Keratinocyte (primary cell): ENCODE measurements at regions not wholly inside any gene's neighbourhood (a gene's known extent, or its start where the extent isn't known, plus 50 kb on each side); places are given as distances from the start of the nearest gene placed in this dataset.

Experiments
- DNase-seq: peaks from one replicate; pipeline ENCODE4 v3.0.0-alpha.2; 2011; ENCODE audit warnings: low read depth, missing footprints, low spot score
- FAIRE-seq: peaks from 2 replicates; lab custom pipeline; 2011; peaks lifted over from hg19 to GRCh38; lab: Jason Lieb, UNC
- H2AFZ ChIP-seq: 2 replicates; pipeline ENCODE4 v1.6.0; 2012; ENCODE audit warnings: low read length, control low read depth, inconsistent platforms; ENCODE audit not compliant: control insufficient read depth
- H3K27ac ChIP-seq: 2 replicates; pipeline ENCODE4 v1.5.1; 2011; ENCODE audit warnings: low read length; ENCODE audit not compliant: control insufficient read depth, insufficient read depth
- H3K27me3 ChIP-seq: 3 replicates; pipeline ENCODE4 v1.6.0; 2011; ENCODE audit warnings: low read length; ENCODE audit not compliant: control insufficient read depth, insufficient read depth; ENCODE audit errors: extremely low read depth
- H3K36me3 ChIP-seq, 2 experiments: 2 replicates in 1 of 2; 3 replicates in 1 of 2; pipeline ENCODE4 v1.5.1; 2011; ENCODE audit warnings: low read length in 2 of 2, mild to moderate bottlenecking in 1 of 2; ENCODE audit not compliant: control insufficient read depth in 2 of 2, insufficient read depth in 2 of 2; ENCODE audit errors: extremely low read depth in 1 of 2
- H3K4me1 ChIP-seq: 3 replicates; pipeline ENCODE4 v1.5.1; 2011; ENCODE audit warnings: low read length; ENCODE audit not compliant: control insufficient read depth, insufficient read depth; ENCODE audit errors: extremely low read depth
- H3K4me2 ChIP-seq: 3 replicates; pipeline ENCODE4 v1.6.0; 2011; ENCODE audit warnings: low read depth, low read length; ENCODE audit not compliant: control insufficient read depth, insufficient read depth; ENCODE audit errors: extremely low read depth
- H3K4me3 ChIP-seq, 3 experiments: fragments of 200-600 bp in 1 of 3; sonication (generic) in 1 of 3; 2 replicates in 2 of 3; 3 replicates in 1 of 3; pipeline ENCODE4 v1.5.1; 2011 to 2016; ENCODE audit warnings: low read length in 3 of 3, mild to moderate bottlenecking in 3 of 3, control low read depth in 2 of 3, inconsistent platforms in 1 of 3, low read depth in 1 of 3, mixed read lengths in 1 of 3, mixed run types in 1 of 3, moderate library complexity in 1 of 3; ENCODE audit not compliant: control insufficient read depth in 2 of 3, insufficient read depth in 2 of 3; ENCODE audit errors: extremely low read depth in 1 of 3
- H3K79me2 ChIP-seq: 2 replicates; pipeline ENCODE4 v1.6.0; 2012; ENCODE audit warnings: low read length; ENCODE audit not compliant: control insufficient read depth, insufficient read depth
- H3K9ac ChIP-seq: 3 replicates; pipeline ENCODE4 v1.6.0; 2011; ENCODE audit warnings: low read length; ENCODE audit not compliant: control insufficient read depth, insufficient read depth; ENCODE audit errors: extremely low read depth
- H3K9me1 ChIP-seq: 3 replicates; pipeline ENCODE4 v1.6.0; 2011; ENCODE audit warnings: low read length; ENCODE audit not compliant: control insufficient read depth, insufficient read depth; ENCODE audit errors: extremely low read depth
- H3K9me3 ChIP-seq: 2 replicates; pipeline ENCODE4 v1.5.1; 2012; ENCODE audit warnings: low read depth, low read length; ENCODE audit not compliant: control insufficient read depth
- H4K20me1 ChIP-seq: 3 replicates; pipeline ENCODE4 v1.6.0; 2011; ENCODE audit warnings: low read length; ENCODE audit not compliant: control insufficient read depth, insufficient read depth; ENCODE audit errors: extremely low read depth
- EZH2 ChIP-seq: IDR thresholded peaks from one replicate; pipeline ENCODE4 v1.6.1; 2012; ENCODE audit warnings: inconsistent platforms, mild to moderate bottlenecking, low read length, moderate library complexity
- dilution Hi-C: fragments of 300-500 bp; cut with MboI; formaldehyde crosslinking; loops from one replicate; pipeline ENCODE4 v1.7.0; 2020; ENCODE audit warnings: low sequenced_read_pairs; ENCODE audit not compliant: extremely low pct_ligation_motif_present
- TF ChIP-seq, protein P1 (sequence below), 3 experiments: IDR thresholded peaks in 1 of 3; conservative IDR thresholded peaks in 1 of 3; optimal IDR thresholded peaks in 1 of 3; 2 replicates in 2 of 3; 3 replicates in 1 of 3; pipeline versions ENCODE3 to v1.5.1; 2011; ENCODE audit warnings: low read length in 3 of 3, mild to moderate bottlenecking in 3 of 3, moderate library complexity in 2 of 3, control low read depth in 1 of 3, inconsistent platforms in 1 of 3; ENCODE audit not compliant: insufficient read depth in 2 of 3; ENCODE audit errors: extremely low read depth in 1 of 3

DNA sequence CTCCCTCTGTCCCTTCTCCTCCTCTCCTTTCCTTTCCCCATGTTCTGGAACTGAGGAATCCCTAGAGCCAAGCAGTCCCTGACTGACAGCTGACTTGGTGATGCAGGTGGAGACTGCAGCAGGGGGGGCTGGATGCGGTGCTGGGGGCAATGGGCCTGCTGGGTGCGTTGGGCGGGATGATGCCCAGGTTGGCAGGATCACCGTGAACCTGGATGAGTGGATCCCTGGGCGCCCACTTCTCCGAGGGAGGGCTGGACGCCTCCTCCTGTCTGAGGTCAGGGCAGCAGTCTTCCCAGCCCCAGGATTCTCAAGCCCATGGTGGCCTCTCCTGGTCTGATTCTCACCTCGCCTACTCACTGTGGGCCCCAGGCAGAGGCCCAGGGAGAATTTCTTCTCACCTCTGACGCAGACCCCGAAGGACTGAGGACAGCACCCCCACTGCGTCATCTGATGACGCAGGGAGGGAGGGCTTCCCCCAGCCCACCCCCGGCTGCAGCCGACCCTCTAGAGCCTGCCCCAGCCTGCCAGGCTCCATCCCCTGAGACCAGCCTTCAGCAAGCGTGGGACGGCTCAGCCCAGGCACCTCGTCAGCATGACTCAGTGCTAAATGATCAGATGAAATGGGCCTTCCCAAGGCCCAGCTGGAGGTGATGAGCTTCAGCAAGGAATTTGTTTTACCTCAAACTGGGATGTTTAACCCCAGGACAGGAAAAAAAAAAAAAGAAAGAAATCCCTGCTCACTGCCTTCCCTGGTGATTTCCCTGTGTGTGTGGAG lies 188.0 kb upstream of the TNRC6C start:
- no peak overlapping the region for H3K9ac ChIP-seq

DNA sequence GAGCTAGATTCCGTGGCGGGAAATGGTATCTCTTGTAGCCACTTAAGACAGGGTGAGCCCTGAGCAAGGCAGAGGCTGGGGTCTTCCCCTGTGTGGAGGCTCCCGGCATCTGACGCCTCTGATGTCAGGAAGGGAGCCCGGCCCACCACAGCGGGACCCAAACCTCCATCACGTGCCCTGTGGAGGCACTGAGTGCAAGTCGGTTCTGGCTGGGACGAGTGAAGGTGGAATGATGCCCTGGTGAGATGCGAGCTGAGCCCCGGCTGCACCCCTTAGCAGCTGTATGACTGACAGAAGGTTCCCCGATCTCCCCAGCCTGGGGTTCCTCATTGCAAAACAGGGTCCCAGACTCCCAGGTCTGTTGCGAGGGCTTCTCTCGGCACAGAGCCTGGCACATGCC lies 187.4 kb upstream of the TNRC6C start:
- H3K4me2 ChIP-seq: no peak overlapping the region
- FAIRE-seq: no peak

More for the DNA sequence above, 188.0 kb upstream of the TNRC6C start:
- dilution Hi-C loops: no loop called here
- Histone ChIP-seq H3K4me1 (no peaks in the 10 kb centered on the region), H3K27ac (no peak overlapping the region), H3K79me2 (no peaks in the 10 kb centered on the region), H3K27me3 (peaks cover 34% of the 10 kb centered on the region), H4K20me1 (no peaks in the 10 kb centered on the region), H3K4me3 (no peak overlapping the region), H3K9me3 (no peaks in the 10 kb centered on the region), H3K36me3 (no peaks in the 10 kb centered on the region), H2AFZ (no peak overlapping the region), H3K9me1 (no peaks in the 10 kb centered on the region), H3K4me2 (no peak overlapping the region)
- no peak for DNase-seq
- no peak for FAIRE-seq
- TF ChIP-seq, protein P1, sequence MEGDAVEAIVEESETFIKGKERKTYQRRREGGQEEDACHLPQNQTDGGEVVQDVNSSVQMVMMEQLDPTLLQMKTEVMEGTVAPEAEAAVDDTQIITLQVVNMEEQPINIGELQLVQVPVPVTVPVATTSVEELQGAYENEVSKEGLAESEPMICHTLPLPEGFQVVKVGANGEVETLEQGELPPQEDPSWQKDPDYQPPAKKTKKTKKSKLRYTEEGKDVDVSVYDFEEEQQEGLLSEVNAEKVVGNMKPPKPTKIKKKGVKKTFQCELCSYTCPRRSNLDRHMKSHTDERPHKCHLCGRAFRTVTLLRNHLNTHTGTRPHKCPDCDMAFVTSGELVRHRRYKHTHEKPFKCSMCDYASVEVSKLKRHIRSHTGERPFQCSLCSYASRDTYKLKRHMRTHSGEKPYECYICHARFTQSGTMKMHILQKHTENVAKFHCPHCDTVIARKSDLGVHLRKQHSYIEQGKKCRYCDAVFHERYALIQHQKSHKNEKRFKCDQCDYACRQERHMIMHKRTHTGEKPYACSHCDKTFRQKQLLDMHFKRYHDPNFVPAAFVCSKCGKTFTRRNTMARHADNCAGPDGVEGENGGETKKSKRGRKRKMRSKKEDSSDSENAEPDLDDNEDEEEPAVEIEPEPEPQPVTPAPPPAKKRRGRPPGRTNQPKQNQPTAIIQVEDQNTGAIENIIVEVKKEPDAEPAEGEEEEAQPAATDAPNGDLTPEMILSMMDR (optimal IDR thresholded peaks at IDR 0.05 in 1 of 3, IDR thresholded peaks at IDR 0.05 in 1 of 3, conservative IDR thresholded peaks at IDR 0.05 in 1 of 3; ENCODE audit: extremely low read depth in 1 of 3, insufficient read depth in 2 of 3, low read length in 3 of 3): no peak
- TF ChIP-seq EZH2: no peak

More for the DNA sequence above, 187.4 kb upstream of the TNRC6C start:
- H3K9me1 ChIP-seq: no peaks in the 10 kb centered on the region
- no peak for TF ChIP-seq EZH2
- TF ChIP-seq, protein P1 (optimal IDR thresholded peaks at IDR 0.05 in 1 of 3, IDR thresholded peaks at IDR 0.05 in 1 of 3, conservative IDR thresholded peaks at IDR 0.05 in 1 of 3; ENCODE audit: extremely low read depth in 1 of 3, insufficient read depth in 2 of 3, low read length in 3 of 3): no peak
- no peak overlapping the region for H3K4me3 ChIP-seq
- H3K27ac ChIP-seq: no peak overlapping the region
- H3K4me1 ChIP-seq: no peaks in the 10 kb centered on the region
- H4K20me1 ChIP-seq: no peaks in the 10 kb centered on the region
- H2AFZ ChIP-seq: no peak overlapping the region
- no peaks in the 10 kb centered on the region for H3K9me3 ChIP-seq
- H3K79me2 ChIP-seq: no peaks in the 10 kb centered on the region
- H3K9ac ChIP-seq: no peak overlapping the region
- dilution Hi-C loops: no loop called here
- H3K27me3 ChIP-seq: peaks cover 34% of the 10 kb centered on the region
- H3K36me3 ChIP-seq: no peaks in the 10 kb centered on the region
- DNase-seq: no peak
